ENCODE measurements at regions not wholly inside any gene's neighbourhood (a gene's known extent, or its start where the extent isn't known, plus 50 kb on each side); places are given as distances from the start of the nearest gene placed in this dataset.
"Not testable (repeated sequence)": the region's sequence is repeated elsewhere in the genome, so short reads cannot be mapped to it uniquely, and the experiment has no call there.

GRCh38 chr4:187098429-187098828 lies 374.8 kb upstream of the FAT1 start:
- DNase-seq (ENCODE audit: low spot score) (no peak), ATAC-seq (no peak)

DNA sequence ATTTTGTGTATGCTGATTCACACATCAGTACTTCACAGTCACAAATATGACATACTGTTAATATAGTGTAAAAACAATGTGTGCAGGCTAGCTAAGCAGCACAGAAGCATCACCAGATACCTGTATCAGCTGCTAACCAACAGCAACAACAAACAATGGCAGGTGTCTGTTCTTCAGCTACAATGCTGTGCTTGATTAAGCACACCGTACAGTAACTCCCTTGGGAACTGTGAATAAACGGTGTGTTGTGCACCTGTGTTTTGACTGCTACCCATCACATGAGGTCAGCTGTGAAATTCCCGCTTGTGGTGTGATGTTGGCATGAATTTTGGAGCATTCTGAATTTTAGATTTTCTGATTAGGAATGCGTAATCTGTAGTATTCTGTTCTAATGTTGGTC lies 379.7 kb upstream of the FAT1 start:
- ATAC-seq (no peak), DNase-seq (ENCODE audit: low spot score) (no peak)

GRCh38 chr4:187108845-187109244 lies 385.2 kb upstream of the FAT1 start:
- DNase-seq (ENCODE audit: low spot score) (no peak), ATAC-seq (no peak)

DNA sequence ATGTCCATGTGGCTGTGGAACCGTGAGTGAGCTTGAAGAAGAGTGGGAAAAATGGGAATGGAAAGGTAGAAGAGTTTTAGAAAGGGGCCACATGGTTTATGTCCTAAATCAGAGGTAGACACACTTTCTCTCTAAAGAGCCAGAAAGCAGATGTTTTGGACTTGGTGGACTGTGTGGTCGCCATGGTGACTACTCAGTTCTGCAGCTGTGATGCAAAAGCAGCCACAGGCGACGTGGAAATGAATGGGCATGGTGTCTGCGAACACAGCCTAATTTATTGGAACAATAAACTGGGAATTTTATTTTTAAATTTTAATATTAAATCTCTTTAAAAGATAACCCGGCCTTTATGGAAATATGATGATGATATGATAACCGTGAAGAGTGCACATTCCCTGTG lies 386.0 kb upstream of the FAT1 start:
- ATAC-seq (no peak), DNase-seq (ENCODE audit: low spot score) (no peak)

- DNase-seq (ENCODE audit: low spot score) (no peak), ATAC-seq (no peak)
Observed at GRCh38 chr4:187118166-187118565, 394.5 kb upstream of the FAT1 start.

- no peak for ATAC-seq
- DNase-seq (ENCODE audit: low spot score) = no peak
Observed at GRCh38 chr4:187118602-187119120, 395.0 kb upstream of the FAT1 start.

DNA sequence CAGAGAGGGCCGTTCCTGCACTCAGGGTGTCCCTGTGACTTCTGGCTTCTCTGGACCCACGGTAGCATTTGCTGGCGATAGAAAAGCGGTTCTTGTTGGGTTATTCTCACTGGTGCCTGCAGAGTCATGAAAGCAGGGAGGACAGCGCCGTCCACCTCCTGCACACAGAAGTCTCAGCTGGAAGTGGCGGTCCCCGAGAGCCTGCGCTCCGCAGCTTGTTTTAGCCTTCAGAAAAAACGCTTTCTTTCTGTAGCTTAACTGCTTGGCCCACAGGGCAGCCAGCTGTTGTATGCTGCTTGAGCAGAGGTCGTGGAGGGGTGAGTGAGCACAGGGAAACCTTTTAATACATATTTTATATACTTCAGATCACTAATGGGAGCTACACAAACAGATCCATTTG lies 400.7 kb upstream of the FAT1 start:
- ATAC-seq (no peak), DNase-seq (ENCODE audit: low spot score) (no peak)

DNA sequence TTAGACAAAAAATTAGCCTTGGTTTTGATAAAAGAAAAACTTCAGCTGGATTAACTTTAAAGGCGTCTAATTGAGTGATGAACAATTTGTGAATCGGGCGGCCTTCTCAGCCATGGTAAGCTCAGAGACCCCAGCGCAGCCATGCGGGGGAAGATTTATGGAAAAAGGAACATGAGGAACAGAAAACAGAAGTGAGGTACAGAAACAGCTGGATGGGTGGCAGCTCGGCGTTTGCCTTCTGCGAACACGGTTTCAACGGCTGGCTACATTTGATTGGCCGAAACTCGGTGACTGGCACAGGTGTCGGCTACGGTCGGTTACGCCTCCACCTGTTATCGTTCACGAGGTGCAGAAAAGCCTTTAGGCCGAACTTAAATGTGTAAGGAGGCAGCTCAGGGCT lies 401.4 kb upstream of the FAT1 start:
- ATAC-seq (no peak), DNase-seq (ENCODE audit: low spot score) (no peak)

DNA sequence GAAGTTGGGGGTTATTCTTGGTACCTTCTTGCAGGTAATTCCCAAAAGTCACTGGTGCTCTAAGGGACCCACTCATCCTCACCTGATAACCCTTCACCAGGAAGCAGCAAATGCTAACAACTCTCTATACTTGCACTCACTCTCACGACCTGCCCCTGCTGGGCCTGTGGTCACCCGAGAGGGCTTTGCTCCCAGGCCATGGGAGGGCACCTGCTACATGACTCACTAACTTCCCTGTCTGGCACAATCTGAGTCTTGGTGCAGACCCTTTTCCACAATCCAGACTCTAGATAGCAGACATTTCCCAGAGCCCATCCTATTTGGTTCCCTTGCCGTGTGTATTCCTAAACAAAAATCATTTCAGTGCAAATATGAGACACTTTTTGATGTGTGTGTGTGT lies 403.8 kb upstream of the FAT1 start:
- ATAC-seq (no peak), DNase-seq (ENCODE audit: low spot score) (no peak)

DNA sequence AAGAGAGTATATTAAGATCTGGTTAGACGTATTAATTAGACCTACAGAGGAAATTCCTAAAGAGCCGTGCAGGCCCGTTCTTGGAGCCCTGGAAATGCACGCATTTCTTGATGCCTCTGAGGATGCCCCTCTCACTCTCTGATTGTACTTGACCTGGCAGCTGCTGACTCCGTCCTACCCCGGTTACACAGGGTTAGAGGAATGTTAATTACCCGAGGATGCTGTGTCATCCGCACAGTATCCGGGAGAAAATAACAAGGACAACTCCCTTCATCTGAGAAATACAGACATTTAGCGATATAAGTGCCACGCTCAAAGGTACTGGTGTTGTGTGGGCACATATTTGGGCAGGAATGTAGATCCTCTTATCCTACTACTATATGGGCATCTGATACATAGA lies 404.6 kb upstream of the FAT1 start:
- ATAC-seq (no peak), DNase-seq (ENCODE audit: low spot score) (no peak)

DNA sequence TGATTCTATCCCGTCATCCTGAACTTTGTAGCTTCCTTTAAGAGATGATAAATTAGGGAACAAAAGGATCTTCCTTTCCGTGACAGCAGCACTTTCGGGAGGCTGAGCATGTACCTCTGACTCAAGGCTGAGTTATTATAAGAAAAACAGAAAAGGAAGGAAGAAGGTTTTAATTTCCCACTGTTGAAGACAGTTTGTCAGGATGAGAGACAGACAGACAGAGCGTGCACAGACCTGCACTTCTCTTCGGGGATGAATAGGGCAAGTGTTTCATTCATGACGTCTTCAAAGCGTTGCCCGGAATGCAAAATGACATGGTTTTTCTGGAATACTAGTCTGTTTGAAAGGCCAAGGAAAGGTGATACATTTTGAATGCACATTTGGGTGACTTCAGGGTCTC lies 405.3 kb upstream of the FAT1 start:
- DNase-seq (ENCODE audit: low spot score) = no peak
- no peak for ATAC-seq

DNA sequence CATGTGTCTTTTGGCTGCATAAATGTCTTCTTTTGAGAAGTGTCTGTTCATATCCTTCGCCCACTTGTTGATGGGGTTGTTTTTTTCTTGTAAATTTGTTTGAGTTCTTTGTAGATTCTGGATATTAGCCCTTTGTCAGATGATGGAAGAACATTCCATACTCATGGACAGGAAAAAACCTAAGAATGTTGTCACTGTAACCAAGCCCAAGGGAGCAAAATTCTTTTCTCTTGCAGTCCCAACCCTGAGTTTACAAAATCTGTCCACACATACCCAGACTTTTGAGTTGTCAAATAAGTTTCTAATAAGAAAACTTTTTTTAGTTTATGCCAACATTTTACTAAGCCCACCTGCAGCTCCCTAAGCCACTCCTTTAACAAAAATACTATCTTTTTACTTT lies 408.2 kb upstream of the FAT1 start:
- not testable (repeated sequence) for ATAC-seq; DNase-seq (ENCODE audit: low spot score)

DNA sequence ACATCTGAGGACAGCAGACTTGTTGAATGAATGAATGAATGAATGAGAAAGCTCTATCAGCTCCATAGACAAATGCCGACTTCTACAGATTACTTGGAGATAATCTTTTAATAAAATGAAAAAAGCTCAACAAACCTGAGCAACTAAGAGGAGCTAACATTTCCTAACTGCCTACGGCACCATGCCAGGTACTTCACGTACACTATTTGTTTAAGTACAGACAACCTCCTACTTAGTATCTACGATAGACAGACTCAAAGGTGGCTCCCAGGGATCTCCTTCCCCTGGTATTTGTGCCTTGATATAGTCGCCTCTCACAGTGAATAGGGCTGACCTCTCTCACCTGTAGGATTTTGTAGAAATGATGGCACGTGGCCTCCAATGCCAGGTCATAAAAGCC lies 412.2 kb upstream of the FAT1 start:
- ATAC-seq (no peak), DNase-seq (ENCODE audit: low spot score) (no peak)

GRCh38 chr4:187139141-187139540 lies 415.5 kb upstream of the FAT1 start:
- ATAC-seq (no peak), DNase-seq (ENCODE audit: low spot score) (no peak)

DNA sequence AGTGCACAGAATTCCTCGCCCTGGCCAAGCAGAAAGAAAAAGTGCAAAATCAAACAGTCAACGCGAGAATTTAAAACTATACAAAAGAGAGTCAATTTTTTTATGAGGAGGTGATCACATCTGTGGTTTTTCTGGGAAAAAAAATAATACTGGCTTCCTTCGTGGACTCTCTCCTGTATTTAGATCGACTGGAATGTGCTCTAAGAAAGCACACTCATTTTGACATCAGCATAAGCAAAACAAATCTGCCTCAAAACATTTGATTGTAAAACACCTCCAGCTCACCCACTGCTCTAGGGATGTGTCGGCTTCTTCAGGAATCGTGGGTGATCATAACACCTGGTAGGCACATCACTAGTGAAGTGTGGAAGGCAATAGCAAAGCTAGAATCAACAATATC lies 417.4 kb upstream of the FAT1 start:
- no peak for DNase-seq (ENCODE audit: low spot score)
- ATAC-seq = no peak

GRCh38 chr4:187149229-187149945 lies 425.7 kb upstream of the FAT1 start:
- no peak for ATAC-seq
- no peak for DNase-seq (ENCODE audit: low spot score)

GRCh38 chr4:187157380-187157958 lies 433.8 kb upstream of the FAT1 start:
- ATAC-seq (no peak), DNase-seq (ENCODE audit: low spot score) (no peak)

GRCh38 chr4:187158003-187158402 lies 434.3 kb upstream of the FAT1 start:
- no peak for ATAC-seq
- no peak for DNase-seq (ENCODE audit: low spot score)

DNA sequence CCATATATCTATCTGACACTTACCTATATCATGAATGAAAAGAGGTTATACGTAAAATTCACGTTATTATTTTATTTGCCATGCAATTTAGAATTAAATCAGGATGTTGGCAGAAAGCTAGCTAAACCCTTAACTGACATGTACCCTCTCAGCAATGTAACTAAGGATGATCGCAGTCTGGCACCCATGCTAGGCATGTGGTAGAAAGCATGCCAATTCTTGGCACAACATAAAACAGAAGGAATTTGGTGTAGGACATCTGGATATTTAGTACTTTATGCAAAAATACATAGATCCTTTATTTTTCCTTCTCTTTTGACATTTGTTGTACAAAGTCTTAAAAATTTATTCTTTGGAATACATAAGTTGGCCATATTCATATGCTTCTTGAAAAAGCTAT lies 436.8 kb upstream of the FAT1 start:
- no peak for ATAC-seq
- no peak for DNase-seq (ENCODE audit: low spot score)

- DNase-seq (ENCODE audit: low spot score) (no peak), ATAC-seq (no peak)
Observed at GRCh38 chr4:187166886-187167512, 443.3 kb upstream of the FAT1 start.

DNA sequence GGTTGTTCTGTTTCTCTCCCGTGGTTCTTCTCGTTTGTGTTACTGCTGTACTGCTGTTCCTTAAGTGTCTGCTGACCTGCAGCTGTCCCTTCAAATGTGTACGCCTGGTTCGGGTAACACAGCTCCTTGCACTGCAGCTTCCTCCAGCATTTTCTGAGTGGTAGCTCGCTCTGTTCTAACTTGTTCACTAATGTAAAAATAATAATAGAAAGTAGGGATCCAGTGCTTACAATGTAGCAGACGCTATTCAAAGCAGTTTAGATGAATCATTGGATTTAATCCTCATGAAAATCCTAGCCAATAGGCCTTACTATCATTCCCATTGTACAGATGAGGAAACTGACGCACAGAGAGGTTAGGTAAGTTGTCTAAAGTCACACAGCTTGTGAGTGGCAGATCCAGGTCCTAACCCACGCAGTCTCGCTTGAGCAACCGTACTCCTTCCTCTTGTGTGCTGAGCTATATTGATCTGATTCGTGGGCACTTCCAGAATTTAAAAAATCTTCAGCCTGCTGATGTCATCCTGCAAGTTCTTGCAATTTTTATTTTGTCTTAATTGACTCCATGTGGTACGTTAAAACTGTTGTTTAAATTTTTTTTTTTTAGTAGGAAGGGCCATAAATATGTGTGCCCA lies 448.2 kb upstream of the FAT1 start:
- ATAC-seq (no peak), DNase-seq (ENCODE audit: low spot score) (no peak)

- no peak for DNase-seq (ENCODE audit: low spot score)
Observed at GRCh38 chr4:187172340-187172761, 448.7 kb upstream of the FAT1 start.

More at GRCh38 chr4:187172340-187172761, 448.7 kb upstream of the FAT1 start:
- ATAC-seq = no peak

Measured in left lobe of liver (tissue), 2 donors.